ENCODE measurements at regions not wholly inside any gene's neighbourhood (a gene's known extent, or its start where the extent isn't known, plus 50 kb on each side); places are given as distances from the start of the nearest gene placed in this dataset.

DNA sequence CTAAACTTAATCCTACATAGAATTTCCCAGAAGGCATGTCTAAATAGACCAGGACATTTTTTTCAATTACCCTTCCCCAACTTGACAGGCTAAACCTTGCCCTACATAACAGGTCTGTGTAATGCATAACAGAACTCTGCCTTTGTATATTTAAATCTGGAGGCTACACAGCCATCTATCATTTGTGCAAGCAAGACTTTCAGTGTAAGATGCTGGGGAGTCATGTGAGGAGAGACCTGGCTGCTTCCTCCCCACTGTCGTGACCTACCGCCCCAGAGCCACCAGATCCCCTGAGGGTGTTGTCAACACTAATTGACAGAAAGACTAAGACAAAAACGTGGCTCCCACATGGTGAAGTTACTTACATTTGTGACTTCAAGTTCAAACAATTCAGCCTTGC, 342.2 kb downstream of the PPARGC1A start:
- no peak for DNase-seq
- H3K4me3 Mint-ChIP-seq = no peak overlapping the region
- H3K27ac Mint-ChIP-seq = no peak overlapping the region
- ChIA-PET CTCF (no interaction called here), POLR2A (no interaction called here)
- Histone ChIP-seq H3K9me3 (ENCODE audit: low read length) (no peaks in the 10 kb centered on the region), H3K36me3 (ENCODE audit: insufficient read depth, low read length) (no peaks in the 10 kb centered on the region), H3K27me3 (ENCODE audit: insufficient read depth, low read length, poor library complexity, severe bottlenecking) (no peaks in the 10 kb centered on the region), H3K4me3 (ENCODE audit: low read length) (no peak overlapping the region), H3K27ac (ENCODE audit: low read depth, low read length) (no peak overlapping the region), H3K4me1 (ENCODE audit: insufficient read depth, low read length) (no peaks in the 10 kb centered on the region)
- no peaks in the 10 kb centered on the region for H3K36me3 Mint-ChIP-seq
- H3K4me1 Mint-ChIP-seq = no peaks in the 10 kb centered on the region
- H3K9me3 Mint-ChIP-seq = peaks cover 5 to 25% (median 8%) of the 10 kb centered on the region in 5 donors
- H3K27me3 Mint-ChIP-seq = no peaks in the 10 kb centered on the region

DNA sequence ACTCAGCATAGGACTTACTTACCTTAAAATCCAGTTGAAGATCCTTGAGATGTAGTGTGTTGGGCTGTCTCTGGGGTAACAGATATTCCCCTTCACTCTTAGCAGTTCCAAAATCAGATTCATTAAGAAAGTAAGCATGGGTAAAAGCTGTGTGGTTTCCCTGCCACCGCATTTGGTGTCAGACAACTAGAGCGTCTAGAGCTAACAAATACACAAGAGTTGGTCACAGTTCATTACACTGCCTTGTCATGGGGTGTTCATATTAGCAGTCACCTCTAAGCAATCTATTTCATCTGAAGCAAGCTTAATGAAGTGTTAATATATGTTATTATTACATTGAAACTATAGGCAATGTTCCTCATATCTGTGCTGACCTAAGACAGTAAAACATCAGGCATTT, 342.8 kb downstream of the PPARGC1A start:
- H3K4me1 Mint-ChIP-seq = no peaks in the 10 kb centered on the region
- H3K4me3 Mint-ChIP-seq = no peak overlapping the region
- POLR2A ChIA-PET = no interaction called here

DNA sequence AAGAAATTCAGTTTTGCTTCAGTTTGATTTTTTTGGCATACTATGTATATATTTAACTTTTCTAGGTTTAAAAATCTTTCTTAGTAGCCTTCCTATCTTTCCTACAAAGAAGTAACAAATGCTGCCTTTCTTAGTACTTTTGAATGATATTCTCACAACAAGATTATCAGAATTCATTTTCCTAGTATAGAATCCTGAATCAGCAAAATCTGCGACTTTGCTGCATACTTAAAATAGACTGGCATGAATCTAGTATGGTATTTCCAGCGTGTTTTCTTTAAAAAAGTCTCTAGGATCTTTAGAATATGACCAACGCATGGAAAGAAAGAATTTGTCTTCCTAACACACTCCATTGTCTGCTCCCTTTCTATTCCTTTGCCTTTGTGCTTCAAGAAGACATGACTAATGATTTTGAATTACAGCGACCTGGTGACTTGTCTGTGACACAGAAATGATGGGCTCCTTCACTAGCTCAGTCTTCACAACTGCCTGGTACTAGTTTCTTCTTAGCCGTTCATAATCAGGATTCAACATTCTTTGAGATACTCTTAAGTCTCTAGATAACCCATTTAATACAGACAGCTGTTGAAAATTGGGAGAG, 349.8 kb downstream of the PPARGC1A start:
- no peaks in the 10 kb centered on the region for H3K36me3 ChIP-seq (ENCODE audit: insufficient read depth, low read length)
- H3K27me3 Mint-ChIP-seq = no peaks in the 10 kb centered on the region
- DNase-seq = no peak
- H3K27ac ChIP-seq (ENCODE audit: low read depth, low read length) = no peak overlapping the region
- H3K4me1 ChIP-seq (ENCODE audit: insufficient read depth, low read length) = no peaks in the 10 kb centered on the region
- H3K9me3 ChIP-seq (ENCODE audit: low read length) = no peaks in the 10 kb centered on the region
- H3K4me3 ChIP-seq (ENCODE audit: low read length) = no peak overlapping the region
- ChIA-PET CTCF (no interaction called here), POLR2A (no interaction called here)
- no peaks in the 10 kb centered on the region for H3K27me3 ChIP-seq (ENCODE audit: insufficient read depth, low read length, poor library complexity, severe bottlenecking)
- no peaks in the 10 kb centered on the region for H3K4me1 Mint-ChIP-seq
- no peak overlapping the region for H3K27ac Mint-ChIP-seq
- H3K9me3 Mint-ChIP-seq = peaks cover 2 to 15% (median 12%) of the 10 kb centered on the region in 5 donors
- no peaks in the 10 kb centered on the region for H3K36me3 Mint-ChIP-seq
- no peak overlapping the region for H3K4me3 Mint-ChIP-seq

More for the DNA sequence above, 342.8 kb downstream of the PPARGC1A start:
- Mint-ChIP-seq H3K36me3 (no peaks in the 10 kb centered on the region), H3K9me3 (peaks cover 5 to 24% (median 10%) of the 10 kb centered on the region in 5 donors), H3K27ac (no peak overlapping the region), H3K27me3 (no peaks in the 10 kb centered on the region)
- Histone ChIP-seq H3K36me3 (ENCODE audit: insufficient read depth, low read length) (no peaks in the 10 kb centered on the region), H3K9me3 (ENCODE audit: low read length) (no peaks in the 10 kb centered on the region), H3K27ac (ENCODE audit: low read depth, low read length) (no peak overlapping the region), H3K4me1 (ENCODE audit: insufficient read depth, low read length) (no peaks in the 10 kb centered on the region), H3K27me3 (ENCODE audit: insufficient read depth, low read length, poor library complexity, severe bottlenecking) (no peaks in the 10 kb centered on the region), H3K4me3 (ENCODE audit: low read length) (no peak overlapping the region)
- CTCF ChIA-PET = no interaction called here
- no peak for DNase-seq

DNA sequence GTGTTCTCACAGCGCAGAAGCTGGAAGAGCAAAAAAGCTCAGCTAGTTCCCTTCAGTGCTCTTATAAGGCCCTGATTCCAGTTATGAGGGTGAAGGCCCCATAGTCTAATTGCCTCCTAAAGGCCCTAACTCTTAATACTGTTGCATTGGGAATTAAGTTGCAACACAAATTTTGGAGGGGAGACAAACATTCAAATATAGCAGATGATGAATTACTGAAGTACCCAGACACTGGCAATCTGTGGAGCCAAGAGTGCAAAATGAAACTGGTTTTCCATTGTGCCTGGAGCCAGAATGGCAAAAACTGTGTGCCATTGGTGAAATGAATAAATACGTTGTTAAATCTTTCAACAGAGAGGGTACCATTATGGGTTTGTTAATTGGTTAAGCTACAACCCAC, 356.0 kb downstream of the PPARGC1A start:
- H3K27me3 ChIP-seq (ENCODE audit: insufficient read depth, low read length, poor library complexity, severe bottlenecking) = no peaks in the 10 kb centered on the region
- H3K27ac ChIP-seq (ENCODE audit: low read depth, low read length) = no peak overlapping the region
- H3K4me1 ChIP-seq (ENCODE audit: insufficient read depth, low read length) = no peaks in the 10 kb centered on the region
- ChIA-PET CTCF (no interaction called here), POLR2A (no interaction called here)
- no peaks in the 10 kb centered on the region for H3K36me3 ChIP-seq (ENCODE audit: insufficient read depth, low read length)
- Mint-ChIP-seq H3K4me1 (no peaks in the 10 kb centered on the region), H3K36me3 (no peaks in the 10 kb centered on the region), H3K27me3 (no peaks in the 10 kb centered on the region), H3K4me3 (no peak overlapping the region), H3K27ac (no peak overlapping the region), H3K9me3 (peaks cover 8 to 24% (median 16%) of the 10 kb centered on the region in 5 donors)
- H3K9me3 ChIP-seq (ENCODE audit: low read length) = no peaks in the 10 kb centered on the region
- no peak for DNase-seq
- H3K4me3 ChIP-seq (ENCODE audit: low read length) = no peak overlapping the region

DNA sequence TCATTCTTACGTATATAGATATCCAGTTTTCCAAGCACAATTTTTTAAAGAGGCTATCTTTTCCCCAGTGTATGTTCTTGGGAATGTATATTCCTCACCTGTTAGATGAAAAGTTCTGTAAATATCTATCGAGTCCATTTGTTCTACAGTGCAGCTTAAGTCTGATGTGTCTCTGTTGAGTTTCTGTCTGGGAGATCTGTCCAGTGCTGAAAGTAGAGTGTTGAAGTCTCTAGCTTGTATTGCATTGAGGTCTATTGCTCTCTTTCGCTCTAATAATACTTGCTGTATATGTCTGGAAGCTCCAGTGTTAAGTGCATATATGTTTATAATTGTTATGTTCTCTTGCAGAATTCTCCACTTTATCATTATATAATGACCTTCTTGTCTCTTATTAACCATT, 373.1 kb downstream of the PPARGC1A start:
- no peak overlapping the region for H3K4me3 Mint-ChIP-seq
- H3K9me3 Mint-ChIP-seq = peaks cover 7 to 28% (median 20%) of the 10 kb centered on the region in 5 donors

DNA sequence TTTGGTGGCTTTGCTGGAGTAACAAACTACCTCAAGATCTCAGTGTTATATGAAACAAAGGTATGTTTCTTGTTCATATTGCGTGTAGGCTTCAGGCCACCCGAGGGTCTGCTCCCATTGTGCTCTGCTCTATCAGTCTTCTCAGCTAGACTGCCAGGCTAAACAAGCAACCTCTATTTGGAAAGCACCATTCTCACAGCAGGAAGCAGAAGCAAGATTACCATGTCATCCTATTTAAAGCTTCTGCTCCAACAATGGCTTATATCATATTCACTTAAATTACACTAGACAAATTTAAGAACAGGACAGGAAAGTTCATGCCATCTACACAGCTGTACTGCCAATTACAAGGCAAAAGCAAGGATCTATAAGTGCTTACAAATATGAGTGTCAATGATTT, 385.8 kb downstream of the PPARGC1A start:
- H3K27ac Mint-ChIP-seq = no peak overlapping the region
- Histone ChIP-seq H3K4me1 (ENCODE audit: insufficient read depth, low read length) (no peaks in the 10 kb centered on the region), H3K27ac (ENCODE audit: low read depth, low read length) (no peak overlapping the region), H3K4me3 (ENCODE audit: low read length) (no peak overlapping the region), H3K9me3 (ENCODE audit: low read length) (no peaks in the 10 kb centered on the region), H3K27me3 (ENCODE audit: insufficient read depth, low read length, poor library complexity, severe bottlenecking) (no peaks in the 10 kb centered on the region), H3K36me3 (ENCODE audit: insufficient read depth, low read length) (no peaks in the 10 kb centered on the region)
- H3K36me3 Mint-ChIP-seq = peaks cover 0 to 2% (median 0%) of the 10 kb centered on the region in 3 donors
- no peak for DNase-seq
- H3K4me1 Mint-ChIP-seq = no peaks in the 10 kb centered on the region
- no peaks in the 10 kb centered on the region for H3K27me3 Mint-ChIP-seq
- POLR2A ChIA-PET = no interaction called here
- peaks cover 5 to 19% (median 10%) of the 10 kb centered on the region in 5 donors for H3K9me3 Mint-ChIP-seq
- CTCF ChIA-PET = no interaction called here
- no peak overlapping the region for H3K4me3 Mint-ChIP-seq

More for the DNA sequence above, 373.1 kb downstream of the PPARGC1A start:
- Mint-ChIP-seq H3K27ac (no peak overlapping the region), H3K36me3 (no peaks in the 10 kb centered on the region), H3K4me1 (no peaks in the 10 kb centered on the region), H3K27me3 (peaks cover 0 to 1% of the 10 kb centered on the region in 2 donors)
- Histone ChIP-seq H3K27me3 (ENCODE audit: insufficient read depth, low read length, poor library complexity, severe bottlenecking) (no peaks in the 10 kb centered on the region), H3K4me1 (ENCODE audit: insufficient read depth, low read length) (no peaks in the 10 kb centered on the region), H3K36me3 (ENCODE audit: insufficient read depth, low read length) (no peaks in the 10 kb centered on the region), H3K9me3 (ENCODE audit: low read length) (no peaks in the 10 kb centered on the region), H3K27ac (ENCODE audit: low read depth, low read length) (no peak overlapping the region), H3K4me3 (ENCODE audit: low read length) (no peak overlapping the region)
- ChIA-PET POLR2A (no interaction called here), CTCF (interaction anchor here (0.7 kb wide), 1 partner anchor 11 kb away, joined by 3 read pairs; no protein-coding TSS in a partner anchor)
- no peak for DNase-seq

DNA sequence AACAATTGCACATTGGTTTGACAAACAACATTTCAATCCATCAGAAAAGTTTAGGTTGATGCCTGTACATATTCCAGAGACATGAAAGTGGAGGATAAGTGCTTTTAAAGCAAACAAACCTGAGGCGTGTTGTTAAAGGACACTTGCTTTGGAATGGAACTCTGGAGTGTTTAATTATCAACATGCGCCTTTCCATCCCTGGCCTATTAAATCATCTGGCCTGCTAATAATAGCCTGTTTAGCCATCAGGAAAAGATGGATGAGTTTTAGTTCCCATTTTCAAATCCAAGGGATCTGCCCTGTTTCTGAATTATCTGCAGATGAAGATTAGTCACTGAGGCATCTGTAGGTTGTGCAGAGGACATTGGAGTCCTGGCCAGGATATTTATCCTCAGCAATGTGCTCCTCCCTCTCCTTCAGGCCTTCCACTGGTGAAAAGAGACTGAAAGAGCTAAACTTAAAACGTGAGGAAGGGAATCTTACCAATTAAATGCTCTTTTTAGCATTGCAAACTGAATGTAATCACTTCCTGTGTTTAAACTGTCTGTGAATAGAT, 388.9 kb downstream of the PPARGC1A start:
- H3K27me3 ChIP-seq (ENCODE audit: insufficient read depth, low read length, poor library complexity, severe bottlenecking) = no peaks in the 10 kb centered on the region
- H3K27ac ChIP-seq (ENCODE audit: low read depth, low read length) = no peak overlapping the region
- CTCF ChIA-PET = no interaction called here
- DNase-seq = no peak
- POLR2A ChIA-PET = no interaction called here
- no peaks in the 10 kb centered on the region for H3K4me1 ChIP-seq (ENCODE audit: insufficient read depth, low read length)
- Mint-ChIP-seq H3K27ac (no peak overlapping the region), H3K4me3 (no peak overlapping the region), H3K4me1 (no peaks in the 10 kb centered on the region), H3K9me3 (peaks cover 5 to 19% (median 14%) of the 10 kb centered on the region in 5 donors), H3K27me3 (no peaks in the 10 kb centered on the region), H3K36me3 (peaks cover 0 to 2% (median 0%) of the 10 kb centered on the region in 3 donors)
- H3K36me3 ChIP-seq (ENCODE audit: insufficient read depth, low read length) = no peaks in the 10 kb centered on the region
- H3K9me3 ChIP-seq (ENCODE audit: low read length) = no peaks in the 10 kb centered on the region
- no peak overlapping the region for H3K4me3 ChIP-seq (ENCODE audit: low read length)

DNA sequence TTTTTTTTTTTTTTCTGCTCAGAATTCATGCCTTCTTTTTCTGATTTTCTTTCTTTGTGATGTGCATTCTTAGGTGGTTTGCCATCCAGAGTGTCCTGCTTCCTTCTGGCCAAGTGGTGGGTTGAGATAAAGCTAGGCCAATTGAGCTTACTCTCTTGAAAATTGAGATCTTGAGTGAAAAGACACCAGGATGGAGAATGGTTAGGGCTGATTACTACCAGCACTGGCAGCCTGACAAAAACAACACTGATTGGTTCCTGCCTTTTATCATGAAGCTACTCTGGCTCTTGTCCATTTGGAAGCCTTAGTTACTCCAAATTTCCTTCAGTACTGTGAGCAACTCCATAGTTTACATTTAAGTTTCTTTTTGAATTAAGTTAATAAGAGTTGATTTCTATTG, 404.0 kb downstream of the PPARGC1A start:
- no peak overlapping the region for H3K4me3 ChIP-seq (ENCODE audit: low read length)
- H3K4me1 Mint-ChIP-seq = no peaks in the 10 kb centered on the region
- no peaks in the 10 kb centered on the region for H3K4me1 ChIP-seq (ENCODE audit: insufficient read depth, low read length)
- no peaks in the 10 kb centered on the region for H3K36me3 ChIP-seq (ENCODE audit: insufficient read depth, low read length)
- H3K9me3 Mint-ChIP-seq = peaks cover 3 to 36% (median 11%) of the 10 kb centered on the region in 5 donors
- no peak overlapping the region for H3K27ac Mint-ChIP-seq
- CTCF ChIA-PET = interaction anchor here (0.7 kb wide), 1 partner anchor 821 kb away, joined by 4 read pairs; no protein-coding TSS in a partner anchor
- no peaks in the 10 kb centered on the region for H3K9me3 ChIP-seq (ENCODE audit: low read length)
- no peaks in the 10 kb centered on the region for H3K36me3 Mint-ChIP-seq
- no peaks in the 10 kb centered on the region for H3K27me3 Mint-ChIP-seq
- no peaks in the 10 kb centered on the region for H3K27me3 ChIP-seq (ENCODE audit: insufficient read depth, low read length, poor library complexity, severe bottlenecking)
- H3K4me3 Mint-ChIP-seq = no peak overlapping the region
- no peak overlapping the region for H3K27ac ChIP-seq (ENCODE audit: low read depth, low read length)
- POLR2A ChIA-PET = no interaction called here
- DNase-seq = no peak
